ENCODE measurements at regions not wholly inside any gene's neighbourhood (a gene's known extent, or its start where the extent isn't known, plus 50 kb on each side); places are given as distances from the start of the nearest gene placed in this dataset.

- no peak for TF ChIP-seq REST (IDR thresholded peaks at IDR 0.05; ENCODE audit: low read depth)
- TF ChIP-seq USF1 (IDR thresholded peaks at IDR 0.05), result no peak
- TF ChIP-seq YY1 (IDR thresholded peaks at IDR 0.05; ENCODE audit: low read depth), result no peak
- TF ChIP-seq NFIC (IDR thresholded peaks at IDR 0.05), result no peak
- no peak for TF ChIP-seq TCF12 (IDR thresholded peaks at IDR 0.05; ENCODE audit: low read depth)
- TF ChIP-seq TAF1 (IDR thresholded peaks at IDR 0.05; ENCODE audit: low read depth), result no peak
- no peak for TF ChIP-seq CEBPB (IDR thresholded peaks at IDR 0.05)
- TF ChIP-seq MAX (IDR thresholded peaks at IDR 0.05), result no peak
- no peak for TF ChIP-seq RAD21 (IDR thresholded peaks at IDR 0.05; ENCODE audit: low read depth)
- TF ChIP-seq EP300 (IDR thresholded peaks at IDR 0.05; ENCODE audit: borderline replicate concordance), result no peak
- no peak for TF ChIP-seq TEAD4 (IDR thresholded peaks at IDR 0.05)
Measured at GRCh38 chr4:77505958-77506319, 99.7 kb upstream of the CXCL13 start.
